ENCODE measurements at regions not wholly inside any gene's neighbourhood (a gene's known extent, or its start where the extent isn't known, plus 50 kb on each side); places are given as distances from the start of the nearest gene placed in this dataset.

- no peak for DNase-seq (ENCODE audit: low spot score)
These were observed 129.3 kb upstream of the SASH1 start for GRCh38 chr6:148213366-148213765.

- DNase-seq (ENCODE audit: low spot score): no peak
These were observed 128.0 kb upstream of the SASH1 start for GRCh38 chr6:148214667-148215066.

- no peak for DNase-seq (ENCODE audit: low spot score)
These were observed 125.6 kb upstream of the SASH1 start for GRCh38 chr6:148217051-148217450.

GRCh38 chr6:148217921-148218320 is 124.7 kb upstream of the SASH1 start:
- DNase-seq (ENCODE audit: low spot score): no peak

- DNase-seq (ENCODE audit: low spot score): no peak
These were observed 123.9 kb upstream of the SASH1 start for GRCh38 chr6:148218542-148219258.

- no peak for DNase-seq (ENCODE audit: low spot score)
These were observed 121.2 kb upstream of the SASH1 start for GRCh38 chr6:148221196-148221979.

- DNase-seq (ENCODE audit: low spot score): no peak
These were observed 120.3 kb upstream of the SASH1 start for GRCh38 chr6:148222376-148222775.

- DNase-seq (ENCODE audit: low spot score): no peak
These were observed 119.8 kb upstream of the SASH1 start for GRCh38 chr6:148222846-148223245.

- no peak for DNase-seq (ENCODE audit: low spot score)
These were observed 119.2 kb upstream of the SASH1 start for GRCh38 chr6:148223424-148223842.

GRCh38 chr6:148225871-148226270 is 116.8 kb upstream of the SASH1 start:
- DNase-seq (ENCODE audit: low spot score): no peak

GRCh38 chr6:148226284-148226683 is 116.4 kb upstream of the SASH1 start:
- DNase-seq (ENCODE audit: low spot score): no peak

GRCh38 chr6:148231572-148231971 is 111.1 kb upstream of the SASH1 start:
- DNase-seq (ENCODE audit: low spot score): no peak

GRCh38 chr6:148235446-148235845 is 107.2 kb upstream of the SASH1 start:
- DNase-seq (ENCODE audit: low spot score): no peak

GRCh38 chr6:148238713-148239112 is 103.9 kb upstream of the SASH1 start:
- no peak for DNase-seq (ENCODE audit: low spot score)

GRCh38 chr6:148239215-148239614 is 103.4 kb upstream of the SASH1 start:
- DNase-seq (ENCODE audit: low spot score): no peak

- no peak for DNase-seq (ENCODE audit: low spot score)
These were observed 102.7 kb upstream of the SASH1 start for GRCh38 chr6:148239801-148240460.

- DNase-seq (ENCODE audit: low spot score): no peak
These were observed 102.2 kb upstream of the SASH1 start for GRCh38 chr6:148240461-148240840.

GRCh38 chr6:148240861-148241477 is 101.7 kb upstream of the SASH1 start:
- DNase-seq (ENCODE audit: low spot score): no peak

- DNase-seq (ENCODE audit: low spot score): no peak
These were observed 100.5 kb upstream of the SASH1 start for GRCh38 chr6:148242180-148242579.

- DNase-seq (ENCODE audit: low spot score): no peak
These were observed 98.3 kb upstream of the SASH1 start for GRCh38 chr6:148244217-148244935.

- no peak for DNase-seq (ENCODE audit: low spot score)
These were observed 95.1 kb upstream of the SASH1 start for GRCh38 chr6:148247386-148248063.
